GM23338 (cell line): ENCODE measurements at regions not wholly inside any gene's neighbourhood (a gene's known extent, or its start where the extent isn't known, plus 50 kb on each side); places are given as distances from the start of the nearest gene placed in this dataset.

Experiments
- ATAC-seq: fragments of 200-7000 bp; cut with Tn5 transposase; 3 replicates; pipeline ENCODE4 v1.9.1; 2020
- DNase-seq: peaks from one replicate; pipeline ENCODE4 v3.0.0-alpha.2; 2015; ENCODE audit warnings: low spot score
- H2AFZ ChIP-seq: fragments of 200-600 bp; sonication (generic); 2 replicates; pipeline ENCODE4 v1.8.0; 2016; ENCODE audit warnings: antibody characterized with exemption, mild to moderate bottlenecking, moderate library complexity
- H3F3A ChIP-seq: fragments of 200-600 bp; sonication (generic); replicated peaks from 2 replicates; pipeline ENCODE4 v1.8.0; 2017; ENCODE audit warnings: antibody characterized with exemption, mixed run types, low read depth
- H3K27ac ChIP-seq: fragments of 200-600 bp; sonication (generic); 2 replicates; pipeline ENCODE4 v1.6.1; 2016; ENCODE audit warnings: low read depth
- H3K27me3 ChIP-seq: fragments of 200-600 bp; sonication (generic); 2 replicates; pipeline ENCODE4 v1.8.0; 2016; ENCODE audit warnings: mild to moderate bottlenecking, mixed run types, moderate library complexity; ENCODE audit not compliant: insufficient read depth
- H3K36me3 ChIP-seq: fragments of 200-600 bp; sonication (generic); 2 replicates; pipeline ENCODE4 v1.8.0; 2016; ENCODE audit warnings: mild to moderate bottlenecking; ENCODE audit not compliant: insufficient read depth
- H3K4me1 ChIP-seq: fragments of 200-600 bp; sonication (generic); 2 replicates; pipeline ENCODE4 v1.8.0; 2016; ENCODE audit warnings: mild to moderate bottlenecking, moderate library complexity; ENCODE audit not compliant: insufficient read depth
- H3K4me2 ChIP-seq: fragments of 200-600 bp; sonication (generic); 2 replicates; pipeline ENCODE4 v1.7.1; 2017; ENCODE audit warnings: mixed run types
- H3K4me3 ChIP-seq: fragments of 200-600 bp; sonication (generic); 2 replicates; pipeline ENCODE4 v1.6.1; 2016; ENCODE audit warnings: mixed run types
- H3K79me2 ChIP-seq: fragments of 200-600 bp; sonication (generic); replicated peaks from 2 replicates; pipeline ENCODE4 v1.8.0; 2017; ENCODE audit warnings: mild to moderate bottlenecking; ENCODE audit not compliant: insufficient read depth
- H3K9me2 ChIP-seq: fragments of 200-600 bp; sonication (generic); 2 replicates; pipeline ENCODE4 v1.8.0; 2017; ENCODE audit not compliant: insufficient read depth
- H4K20me1 ChIP-seq: fragments of 200-600 bp; sonication (generic); replicated peaks from 2 replicates; pipeline ENCODE4 v1.8.0; 2017; ENCODE audit warnings: mild to moderate bottlenecking; ENCODE audit not compliant: insufficient read depth
- H3K27ac Mint-ChIP-seq: 2 replicates; pipeline ENCODE4 v1.8.0; 2020; ENCODE audit warnings: inconsistent platforms, mild to moderate bottlenecking, moderate library complexity, mixed read lengths
- H3K27me3 Mint-ChIP-seq: 3 replicates; pipeline ENCODE4 v1.8.0; 2022; ENCODE audit warnings: low read depth, mild to moderate bottlenecking, moderate library complexity, mixed read lengths, inconsistent platforms; ENCODE audit not compliant: insufficient read depth, poor library complexity
- H3K36me3 Mint-ChIP-seq: 3 replicates; pipeline ENCODE4 v1.8.0; 2021; ENCODE audit warnings: low read depth, mild to moderate bottlenecking, inconsistent platforms, moderate library complexity, mixed read lengths
- H3K4me1 Mint-ChIP-seq: 3 replicates; pipeline ENCODE4 v1.8.0; 2020; ENCODE audit warnings: mild to moderate bottlenecking, inconsistent platforms, mixed read lengths
- H3K4me3 Mint-ChIP-seq: 3 replicates; pipeline ENCODE4 v1.8.0; 2021; ENCODE audit warnings: moderate library complexity, mild to moderate bottlenecking, inconsistent platforms, mixed read lengths
- H3K9me3 Mint-ChIP-seq: 3 replicates; pipeline ENCODE4 v1.8.0; 2020; ENCODE audit warnings: moderate library complexity, mild to moderate bottlenecking, inconsistent platforms, mixed read lengths
- CREB1 ChIP-seq: fragments of 250-450 bp; sonication (Bioruptor Pico); IDR thresholded peaks from 2 replicates; pipeline ENCODE4 v1.5.0; 2020; ENCODE audit warnings: low read depth, mild to moderate bottlenecking, moderate library complexity
- CTCF ChIP-seq, 2 experiments: fragments of 200-600 bp in 1 of 2; sonication (generic) in 1 of 2; conservative IDR thresholded peaks; 2 replicates each; pipeline versions ENCODE4 v1.5.1 to v1.6.1; 2016 to 2017; ENCODE audit warnings: antibody characterized with exemption in 2 of 2, low read depth in 2 of 2, mild to moderate bottlenecking in 2 of 2, moderate library complexity in 1 of 2
- ETS1 ChIP-seq: IDR thresholded peaks from 2 replicates; pipeline ENCODE4 v1.6.1; 2016; ENCODE audit warnings: antibody characterized with exemption
- EZH2 ChIP-seq: fragments of 200-600 bp; sonication (generic); IDR thresholded peaks from one replicate; pipeline ENCODE4 v1.8.0; 2017; ENCODE audit warnings: antibody characterized with exemption, mild to moderate bottlenecking, low read depth; ENCODE audit not compliant: unreplicated experiment
- EZH2phosphoT487 ChIP-seq: fragments of 200-600 bp; sonication (generic); IDR thresholded peaks from one replicate; pipeline ENCODE4 v1.8.1; 2018; ENCODE audit warnings: antibody characterized with exemption; ENCODE audit not compliant: unreplicated experiment
- JUNB ChIP-seq: IDR thresholded peaks from one replicate; pipeline ENCODE4 v1.6.1; 2016; ENCODE audit warnings: antibody characterized with exemption; ENCODE audit not compliant: unreplicated experiment
- NANOG ChIP-seq: IDR thresholded peaks from 2 replicates; pipeline ENCODE4 v1.6.1; 2016; ENCODE audit warnings: antibody characterized with exemption, borderline replicate concordance
- POLR2AphosphoS5 ChIP-seq: IDR thresholded peaks from 2 replicates; pipeline ENCODE4 v1.6.1; 2016; ENCODE audit warnings: antibody characterized with exemption, low read depth
- STAT1 ChIP-seq: IDR thresholded peaks from one replicate; pipeline ENCODE4 v1.6.1; 2016; ENCODE audit warnings: antibody characterized with exemption; ENCODE audit not compliant: unreplicated experiment
- ZNF114 ChIP-seq: fragments of 250-450 bp; sonication (Bioruptor Pico); IDR thresholded peaks from 2 replicates; pipeline ENCODE4 v1.5.0; 2020; ENCODE audit warnings: mild to moderate bottlenecking, moderate library complexity
- ZNF331 ChIP-seq: fragments of 250-450 bp; sonication (Bioruptor Pico); IDR thresholded peaks from 2 replicates; pipeline ENCODE4 v1.5.0; 2020; ENCODE audit warnings: low read depth, mild to moderate bottlenecking, moderate library complexity
- ZNF462 ChIP-seq: fragments of 250-450 bp; sonication (Bioruptor Pico); IDR thresholded peaks from 2 replicates; pipeline ENCODE4 v1.5.0; 2020; ENCODE audit warnings: mild to moderate bottlenecking, moderate library complexity
- TF ChIP-seq, protein P1 (sequence below): IDR thresholded peaks from one replicate; pipeline ENCODE4 v1.6.1; 2018; ENCODE audit warnings: antibody characterized with exemption; ENCODE audit not compliant: unreplicated experiment

- H3K27me3 ChIP-seq = no peaks in the 10 kb centered on the region
- no peaks in the 10 kb centered on the region for H3K4me1 ChIP-seq
- H3K36me3 ChIP-seq = no peaks in the 10 kb centered on the region
- H3K79me2 ChIP-seq = no peaks in the 10 kb centered on the region
- no peaks in the 10 kb centered on the region for H3F3A ChIP-seq
- no peak overlapping the region for H3K4me3 ChIP-seq
- no peak for DNase-seq
- no peak for ATAC-seq
- Mint-ChIP-seq H3K4me1 (peaks cover 3% of the 10 kb centered on the region; the same call in 1 of the 3 replicates), H3K27me3 (no peaks in the 10 kb centered on the region), H3K27ac (no peak overlapping the region), H3K4me3 (no peak overlapping the region), H3K9me3 (0 out of 3 replicates have a peak, but pooled peaks cover 2% of the 10 kb centered on the region), H3K36me3 (no peaks in the 10 kb centered on the region)
- no peak overlapping the region for H2AFZ ChIP-seq
- TF ChIP-seq, protein P1, sequence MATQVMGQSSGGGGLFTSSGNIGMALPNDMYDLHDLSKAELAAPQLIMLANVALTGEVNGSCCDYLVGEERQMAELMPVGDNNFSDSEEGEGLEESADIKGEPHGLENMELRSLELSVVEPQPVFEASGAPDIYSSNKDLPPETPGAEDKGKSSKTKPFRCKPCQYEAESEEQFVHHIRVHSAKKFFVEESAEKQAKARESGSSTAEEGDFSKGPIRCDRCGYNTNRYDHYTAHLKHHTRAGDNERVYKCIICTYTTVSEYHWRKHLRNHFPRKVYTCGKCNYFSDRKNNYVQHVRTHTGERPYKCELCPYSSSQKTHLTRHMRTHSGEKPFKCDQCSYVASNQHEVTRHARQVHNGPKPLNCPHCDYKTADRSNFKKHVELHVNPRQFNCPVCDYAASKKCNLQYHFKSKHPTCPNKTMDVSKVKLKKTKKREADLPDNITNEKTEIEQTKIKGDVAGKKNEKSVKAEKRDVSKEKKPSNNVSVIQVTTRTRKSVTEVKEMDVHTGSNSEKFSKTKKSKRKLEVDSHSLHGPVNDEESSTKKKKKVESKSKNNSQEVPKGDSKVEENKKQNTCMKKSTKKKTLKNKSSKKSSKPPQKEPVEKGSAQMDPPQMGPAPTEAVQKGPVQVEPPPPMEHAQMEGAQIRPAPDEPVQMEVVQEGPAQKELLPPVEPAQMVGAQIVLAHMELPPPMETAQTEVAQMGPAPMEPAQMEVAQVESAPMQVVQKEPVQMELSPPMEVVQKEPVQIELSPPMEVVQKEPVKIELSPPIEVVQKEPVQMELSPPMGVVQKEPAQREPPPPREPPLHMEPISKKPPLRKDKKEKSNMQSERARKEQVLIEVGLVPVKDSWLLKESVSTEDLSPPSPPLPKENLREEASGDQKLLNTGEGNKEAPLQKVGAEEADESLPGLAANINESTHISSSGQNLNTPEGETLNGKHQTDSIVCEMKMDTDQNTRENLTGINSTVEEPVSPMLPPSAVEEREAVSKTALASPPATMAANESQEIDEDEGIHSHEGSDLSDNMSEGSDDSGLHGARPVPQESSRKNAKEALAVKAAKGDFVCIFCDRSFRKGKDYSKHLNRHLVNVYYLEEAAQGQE = no peak
- TF ChIP-seq ZNF331 (no peak), POLR2AphosphoS5 (no peak), CTCF (conservative IDR thresholded peaks at IDR 0.05; ENCODE audit: low read depth in 2 of 2) (no peak), STAT1 (no peak), JUNB (no peak), ZNF114 (CRISPR knock-in tag) (no peak), ETS1 (no peak), ZNF462 (no peak), EZH2phosphoT487 (no peak), NANOG (no peak), EZH2 (no peak), CREB1 (CRISPR knock-in tag) (no peak)
- no peak overlapping the region for H3K27ac ChIP-seq
- H3K9me2 ChIP-seq = no peaks in the 10 kb centered on the region
- H4K20me1 ChIP-seq = no peaks in the 10 kb centered on the region
- H3K4me2 ChIP-seq = no peak overlapping the region
Observed at GRCh38 chr4:151935411-151935810, 174.6 kb upstream of the GATB start.
